ENCODE measurements at regions not wholly inside any gene's neighbourhood (a gene's known extent, or its start where the extent isn't known, plus 50 kb on each side); places are given as distances from the start of the nearest gene placed in this dataset.

GRCh38 chr4:170736710-170737109, 647.0 kb upstream of the AADAT start:
- H3K27me3 Mint-ChIP-seq, result no peaks in the 10 kb centered on the region
- no peaks in the 10 kb centered on the region for H3K4me1 Mint-ChIP-seq
- Histone ChIP-seq H3K36me3 (replicated peaks in 1 of 2; ENCODE audit: control extremely low read depth in 1 of 2, control insufficient read depth in 1 of 2, extremely low read depth in 1 of 2, insufficient read depth in 2 of 2, low read length in 1 of 2) (no peaks in the 10 kb centered on the region), H3K9ac (ENCODE audit: low read length) (no peak overlapping the region), H3K27me3 (replicated peaks in 1 of 4; ENCODE audit: control extremely low read depth in 1 of 4, control insufficient read depth in 3 of 4, insufficient read depth in 4 of 4, low read length in 3 of 4) (no peaks in the 10 kb centered on the region), H3K79me2 (ENCODE audit: control insufficient read depth, insufficient read depth, low read length) (no peaks in the 10 kb centered on the region), H3K4me1 (ENCODE audit: control insufficient read depth in 2 of 2, insufficient read depth in 2 of 2, low read length in 2 of 2) (no peaks in the 10 kb centered on the region), H3K4me2 (replicated peaks; ENCODE audit: low read depth, low read length, poor library complexity, severe bottlenecking) (no peak overlapping the region), H3K9me3 (ENCODE audit: control extremely low read depth in 1 of 3, control insufficient read depth in 2 of 3, insufficient read depth in 1 of 3, low read length in 2 of 3) (no peaks in the 10 kb centered on the region), H3K27ac (ENCODE audit: low read length in 2 of 2) (no peak overlapping the region), H3K4me3 (ENCODE audit: control extremely low read depth in 1 of 5, extremely low read depth in 1 of 5, insufficient read depth in 1 of 5, low read depth in 2 of 5, low read length in 4 of 5) (no peak overlapping the region), H4K20me1 (ENCODE audit: control insufficient read depth, insufficient read depth, low read length, poor library complexity, severe bottlenecking) (no peaks in the 10 kb centered on the region), H2AFZ (ENCODE audit: insufficient read depth, low read depth, low read length, poor library complexity, severe bottlenecking) (no peak overlapping the region)
- intact Hi-C loops (cut with micrococcal nuclease), result no loop called here
- H3K9me3 Mint-ChIP-seq (ENCODE audit: insufficient read depth), result no peaks in the 10 kb centered on the region
- ChIA-PET CTCF (no interaction called here), POLR2A (interaction anchor here (0.6 kb wide), 1 partner anchor 153 kb away, joined by 3 read pairs; no protein-coding TSS in a partner anchor)
- ATAC-seq (ENCODE audit: low read depth), result no peak
- H3K27ac Mint-ChIP-seq, result no peak overlapping the region
- DNase-seq, result no peak
- no peak for TF ChIP-seq EZH2 (IDR thresholded peaks at IDR 0.05; ENCODE audit: borderline replicate concordance, insufficient read depth, low read depth, low read length, poor library complexity, severe bottlenecking)
- TF ChIP-seq, protein P1, sequence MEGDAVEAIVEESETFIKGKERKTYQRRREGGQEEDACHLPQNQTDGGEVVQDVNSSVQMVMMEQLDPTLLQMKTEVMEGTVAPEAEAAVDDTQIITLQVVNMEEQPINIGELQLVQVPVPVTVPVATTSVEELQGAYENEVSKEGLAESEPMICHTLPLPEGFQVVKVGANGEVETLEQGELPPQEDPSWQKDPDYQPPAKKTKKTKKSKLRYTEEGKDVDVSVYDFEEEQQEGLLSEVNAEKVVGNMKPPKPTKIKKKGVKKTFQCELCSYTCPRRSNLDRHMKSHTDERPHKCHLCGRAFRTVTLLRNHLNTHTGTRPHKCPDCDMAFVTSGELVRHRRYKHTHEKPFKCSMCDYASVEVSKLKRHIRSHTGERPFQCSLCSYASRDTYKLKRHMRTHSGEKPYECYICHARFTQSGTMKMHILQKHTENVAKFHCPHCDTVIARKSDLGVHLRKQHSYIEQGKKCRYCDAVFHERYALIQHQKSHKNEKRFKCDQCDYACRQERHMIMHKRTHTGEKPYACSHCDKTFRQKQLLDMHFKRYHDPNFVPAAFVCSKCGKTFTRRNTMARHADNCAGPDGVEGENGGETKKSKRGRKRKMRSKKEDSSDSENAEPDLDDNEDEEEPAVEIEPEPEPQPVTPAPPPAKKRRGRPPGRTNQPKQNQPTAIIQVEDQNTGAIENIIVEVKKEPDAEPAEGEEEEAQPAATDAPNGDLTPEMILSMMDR (IDR thresholded peaks at IDR 0.05), result no peak
- no peak overlapping the region for H3K4me3 Mint-ChIP-seq

GRCh38 chr4:170729897-170730296, 640.1 kb upstream of the AADAT start:
- Histone ChIP-seq H3K79me2 (ENCODE audit: control insufficient read depth, insufficient read depth, low read length) (no peaks in the 10 kb centered on the region), H3K4me3 (ENCODE audit: control extremely low read depth in 1 of 5, extremely low read depth in 1 of 5, insufficient read depth in 1 of 5, low read depth in 2 of 5, low read length in 4 of 5) (no peak overlapping the region), H3K4me1 (ENCODE audit: control insufficient read depth in 2 of 2, insufficient read depth in 2 of 2, low read length in 2 of 2) (no peaks in the 10 kb centered on the region), H3K4me2 (replicated peaks; ENCODE audit: low read depth, low read length, poor library complexity, severe bottlenecking) (no peak overlapping the region), H3K36me3 (replicated peaks in 1 of 2; ENCODE audit: control extremely low read depth in 1 of 2, control insufficient read depth in 1 of 2, extremely low read depth in 1 of 2, insufficient read depth in 2 of 2, low read length in 1 of 2) (no peaks in the 10 kb centered on the region), H2AFZ (ENCODE audit: insufficient read depth, low read depth, low read length, poor library complexity, severe bottlenecking) (no peak overlapping the region), H3K9me3 (ENCODE audit: control extremely low read depth in 1 of 3, control insufficient read depth in 2 of 3, insufficient read depth in 1 of 3, low read length in 2 of 3) (no peaks in the 10 kb centered on the region), H3K27me3 (replicated peaks in 1 of 4; ENCODE audit: control extremely low read depth in 1 of 4, control insufficient read depth in 3 of 4, insufficient read depth in 4 of 4, low read length in 3 of 4) (no peaks in the 10 kb centered on the region), H3K9ac (ENCODE audit: low read length) (no peak overlapping the region), H3K27ac (ENCODE audit: low read length in 2 of 2) (no peak overlapping the region), H4K20me1 (ENCODE audit: control insufficient read depth, insufficient read depth, low read length, poor library complexity, severe bottlenecking) (no peaks in the 10 kb centered on the region)
- Mint-ChIP-seq H3K27ac (no peak overlapping the region), H3K9me3 (ENCODE audit: insufficient read depth) (no peaks in the 10 kb centered on the region), H3K4me1 (no peaks in the 10 kb centered on the region), H3K4me3 (no peak overlapping the region), H3K27me3 (no peaks in the 10 kb centered on the region)
- intact Hi-C loops (cut with micrococcal nuclease), result no loop called here
- TF ChIP-seq EZH2 (IDR thresholded peaks at IDR 0.05; ENCODE audit: borderline replicate concordance, insufficient read depth, low read depth, low read length, poor library complexity, severe bottlenecking), result no peak
- TF ChIP-seq, protein P1 (IDR thresholded peaks at IDR 0.05), result no peak
- ATAC-seq (ENCODE audit: low read depth) (no peak), DNase-seq (no peak)
- CTCF ChIA-PET, result no interaction called here
- WGBS (ENCODE audit: insufficient coverage), result 25% methylated on average over 1 of the region's 3 CpGs
- POLR2A ChIA-PET, result no interaction called here
